DND-41 (cell line): ENCODE measurements at regions not wholly inside any gene's neighbourhood (a gene's known extent, or its start where the extent isn't known, plus 50 kb on each side); places are given as distances from the start of the nearest gene placed in this dataset.

Experiments used
- CTCF ChIP-seq: IDR thresholded peaks from 2 replicates; pipeline ENCODE4 v1.5.1; 2012; ENCODE audit warnings: borderline replicate concordance, low read length, moderate library complexity, mild to moderate bottlenecking; ENCODE audit not compliant: poor library complexity, severe bottlenecking; ENCODE audit errors: extremely low read depth
- EZH2 ChIP-seq: IDR thresholded peaks from 3 replicates; pipeline ENCODE4 v1.6.1; 2012; ENCODE audit warnings: borderline replicate concordance, low read depth, mild to moderate bottlenecking, moderate library complexity, low read length, inconsistent platforms; ENCODE audit not compliant: severe bottlenecking

GRCh38 chr12:63036216-63036973, 101.4 kb upstream of the PPM1H start:
- TF ChIP-seq CTCF (no peak), EZH2 (no peak)
